Endodermal cell (in vitro differentiated cells): ENCODE measurements at regions not wholly inside any gene's neighbourhood (a gene's known extent, or its start where the extent isn't known, plus 50 kb on each side); places are given as distances from the start of the nearest gene placed in this dataset.

Experiments
- DNase-seq: peaks from one replicate; pipeline ENCODE4 v3.0.0-alpha.2; 2017
- H3K27ac ChIP-seq: 2 replicates; pipeline ENCODE4 v1.5.1; 2013; ENCODE audit warnings: mild to moderate bottlenecking, low read depth, low read length, moderate library complexity
- H3K27me3 ChIP-seq: 2 replicates; pipeline ENCODE4 v1.6.1; 2013; ENCODE audit warnings: mild to moderate bottlenecking, low read length, moderate library complexity; ENCODE audit not compliant: insufficient read depth, control insufficient read depth, poor library complexity, severe bottlenecking
- H3K36me3 ChIP-seq: 2 replicates; pipeline ENCODE4 v1.7.0; 2013; ENCODE audit warnings: mild to moderate bottlenecking, low read length, moderate library complexity; ENCODE audit not compliant: control insufficient read depth, insufficient read depth
- H3K4me1 ChIP-seq: one replicate; pipeline ENCODE4 v1.7.0; 2013; ENCODE audit warnings: low read length; ENCODE audit not compliant: control insufficient read depth, insufficient read depth
- H3K4me3 ChIP-seq: 2 replicates; pipeline ENCODE4 v1.5.1; 2013; ENCODE audit warnings: mild to moderate bottlenecking, low read length, moderate library complexity
- H3K9ac ChIP-seq: 2 replicates; pipeline ENCODE4 v1.6.1; 2013; ENCODE audit warnings: mild to moderate bottlenecking, low read length, moderate library complexity; ENCODE audit not compliant: poor library complexity, severe bottlenecking; ENCODE audit errors: extremely low read depth
- H3K9me3 ChIP-seq: 2 replicates; pipeline ENCODE4 v1.6.1; 2013; ENCODE audit warnings: mild to moderate bottlenecking, low read length, moderate library complexity; ENCODE audit not compliant: control insufficient read depth
- H3K27ac Mint-ChIP-seq: 2 replicates; pipeline ENCODE4 v1.8.0; 2020; ENCODE audit warnings: mixed read lengths
- H3K27me3 Mint-ChIP-seq: 2 replicates; pipeline ENCODE4 v1.8.0; 2021; ENCODE audit warnings: mild to moderate bottlenecking, mixed read lengths; ENCODE audit not compliant: insufficient read depth
- H3K36me3 Mint-ChIP-seq: 2 replicates; pipeline ENCODE4 v1.8.0; 2020; ENCODE audit warnings: low read depth, mixed read lengths
- H3K4me1 Mint-ChIP-seq: 2 replicates; pipeline ENCODE4 v1.8.0; 2020; ENCODE audit warnings: mixed read lengths
- H3K4me3 Mint-ChIP-seq: 2 replicates; pipeline ENCODE4 v1.8.0; 2020; ENCODE audit warnings: mild to moderate bottlenecking, moderate library complexity, mixed read lengths
- H3K9me3 Mint-ChIP-seq: 2 replicates; pipeline ENCODE4 v1.8.0; 2020; ENCODE audit warnings: mild to moderate bottlenecking, mixed read lengths
- CTCF ChIP-seq: fragments of 200-600 bp; sonication (generic); conservative IDR thresholded peaks from 2 replicates; pipeline ENCODE4 v1.5.0; 2021; ENCODE audit warnings: antibody characterized with exemption, mild to moderate bottlenecking
- WGBS, 2 experiments: methylation state at CpG; one replicate each; pipeline versions ENCODE4 v1.1.5 to v1.1.7; 2013; ENCODE audit warnings: missing lambda C conversion rate in 2 of 2, mixed read lengths in 1 of 2; ENCODE audit not compliant: insufficient coverage in 1 of 2, insufficient read length in 1 of 2; 5-methylcytosine and 5-hydroxymethylcytosine counted together

DNA sequence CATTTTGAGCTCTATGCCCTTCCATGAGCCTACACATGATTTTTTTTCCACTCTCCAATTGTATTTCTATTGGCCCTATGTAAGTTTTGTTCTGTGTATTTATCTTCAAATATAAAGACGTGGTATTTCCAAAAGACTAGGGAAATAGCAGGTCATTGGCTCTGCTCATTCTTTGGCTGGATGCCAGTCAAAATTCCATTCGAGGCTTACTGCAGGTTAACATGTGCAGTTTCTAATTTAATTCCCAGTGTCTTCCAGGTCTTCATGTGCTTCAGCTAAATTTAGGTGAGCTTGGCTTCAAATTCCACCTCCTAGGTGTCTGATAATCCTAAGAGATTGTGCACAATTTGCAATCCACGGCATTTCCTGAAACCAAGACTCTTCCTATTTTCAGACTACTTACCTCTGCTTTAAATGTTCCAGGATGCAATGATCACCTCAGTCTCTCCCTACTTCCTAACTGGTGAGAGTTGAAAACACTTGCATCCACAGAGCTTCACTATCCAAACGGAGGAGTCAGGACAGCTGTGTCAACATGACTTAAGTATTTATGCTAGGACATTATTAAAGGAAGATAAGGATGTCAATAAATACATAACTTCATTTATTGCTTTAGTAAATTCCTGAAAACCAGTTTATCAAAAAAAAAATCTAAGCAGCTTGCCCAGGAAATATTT is 236.1 kb downstream of the COL12A1 start:
- WGBS, 2 experiments, result 82 to 97% methylated on average over 3 to 4 of the region's 4 CpGs
- H3K4me3 Mint-ChIP-seq, result no peak overlapping the region

GRCh38 chr6:74967821-74968220 is 238.0 kb downstream of the COL12A1 start:
- H3K27ac ChIP-seq, result no peak overlapping the region
- no peaks in the 10 kb centered on the region for H3K27me3 ChIP-seq
- H3K36me3 ChIP-seq, result no peaks in the 10 kb centered on the region
- Mint-ChIP-seq H3K27ac (no peak overlapping the region), H3K4me1 (peaks cover 3% of the 10 kb centered on the region), H3K36me3 (no peaks in the 10 kb centered on the region), H3K9me3 (peaks cover 9% of the 10 kb centered on the region), H3K27me3 (no peaks in the 10 kb centered on the region), H3K4me3 (no peak overlapping the region)
- peaks cover 25% of the 10 kb centered on the region for H3K9me3 ChIP-seq
- 86% methylated on average over 1 of the region's 1 CpG; no CpG with 5 or more reads in 1 of the 2 experiments for WGBS, 2 experiments
- H3K4me3 ChIP-seq, result no peak overlapping the region
- DNase-seq, result no peak
- no peaks in the 10 kb centered on the region for H3K4me1 ChIP-seq
- no peak for TF ChIP-seq CTCF
- H3K9ac ChIP-seq, result no peak overlapping the region

More for the DNA sequence above, 236.1 kb downstream of the COL12A1 start:
- H3K9ac ChIP-seq, result no peak overlapping the region
- Mint-ChIP-seq H3K9me3 (peaks cover 5% of the 10 kb centered on the region), H3K4me1 (peaks cover under 1% of the 10 kb centered on the region), H3K36me3 (no peaks in the 10 kb centered on the region), H3K27me3 (no peaks in the 10 kb centered on the region), H3K27ac (no peak overlapping the region)
- H3K4me1 ChIP-seq, result no peaks in the 10 kb centered on the region
- H3K27ac ChIP-seq, result no peak overlapping the region
- DNase-seq, result no peak
- TF ChIP-seq CTCF, result no peak
- H3K4me3 ChIP-seq, result no peak overlapping the region
- peaks cover 12% of the 10 kb centered on the region for H3K9me3 ChIP-seq
- H3K27me3 ChIP-seq, result no peaks in the 10 kb centered on the region
- H3K36me3 ChIP-seq, result no peaks in the 10 kb centered on the region

GRCh38 chr6:74966712-74967111 is 239.1 kb downstream of the COL12A1 start:
- no peaks in the 10 kb centered on the region for H3K27me3 Mint-ChIP-seq
- Histone ChIP-seq H3K27me3 (no peaks in the 10 kb centered on the region), H3K27ac (no peak overlapping the region), H3K36me3 (no peaks in the 10 kb centered on the region), H3K4me1 (no peaks in the 10 kb centered on the region), H3K4me3 (no peak overlapping the region), H3K9ac (no peak overlapping the region), H3K9me3 (peaks cover 25% of the 10 kb centered on the region)
- TF ChIP-seq CTCF, result no peak
- no peaks in the 10 kb centered on the region for H3K36me3 Mint-ChIP-seq
- H3K4me3 Mint-ChIP-seq, result no peak overlapping the region
- no peak for DNase-seq
- peaks cover 9% of the 10 kb centered on the region for H3K9me3 Mint-ChIP-seq
- 96% methylated on average over 1 of the region's 2 CpGs; no CpG with 5 or more reads in 1 of the 2 experiments for WGBS, 2 experiments
- H3K27ac Mint-ChIP-seq, result no peak overlapping the region
- peaks cover 5% of the 10 kb centered on the region for H3K4me1 Mint-ChIP-seq
